GM12878 (cell line): ENCODE measurements at regions not wholly inside any gene's neighbourhood (a gene's known extent, or its start where the extent isn't known, plus 50 kb on each side); places are given as distances from the start of the nearest gene placed in this dataset.
A peak's percentile ranks its signal among the peaks of the same experiment; 100 is the strongest.

ENCODE experiments used
- ATAC-seq: fragments of 200-7000 bp; cut with Tn5 transposase; 3 replicates; pipeline ENCODE4 v1.9.1; 2020; ENCODE audit warnings: mild to moderate bottlenecking, moderate library complexity
- BruUV-seq: library from RNA; stranded (reverse); fragments of 400-500 nt; replicated peaks from 2 replicates; lab custom pipeline; 2021; lab: Mats Ljungman, UMichigan
- CTCF ChIA-PET: fragments of 300-600 bp; sonication (Branson Sonifier 250); formaldehyde crosslinking; extraction: SDS; loops from one replicate; lab custom pipeline; 2021; ENCODE audit warnings: inconsistent platforms; lab: Yijun Ruan, JAX
- POLR2A ChIA-PET: fragments of 350-600 bp; formaldehyde crosslinking; extraction: SDS; loops from one replicate; lab custom pipeline; 2021; ENCODE audit warnings: inconsistent platforms; lab: Charles Lee
- RAD21 ChIA-PET: fragments of 300-600 bp; sonication (Branson Sonifier 250); formaldehyde crosslinking; loops from one replicate; lab custom pipeline; 2023; ENCODE audit warnings: antibody characterized with exemption; ENCODE audit not compliant: unreplicated experiment; lab: Charles Lee
- SMC1A ChIA-PET: fragments of 300-600 bp; sonication (Branson Sonifier 250); formaldehyde crosslinking; loops from one replicate; lab custom pipeline; 2023; ENCODE audit not compliant: unreplicated experiment, uncharacterized antibody; lab: Charles Lee
- DNase-seq: peaks from one replicate; pipeline ENCODE4 v3.0.0-alpha.2; 2011; ENCODE audit warnings: low read depth, low spot score
- FAIRE-seq: peaks from 3 replicates; lab custom pipeline; 2011; peaks lifted over from hg19 to GRCh38; lab: Jason Lieb, UNC
- H2AFZ ChIP-seq: 2 replicates; pipeline ENCODE4 v1.6.0; 2011; ENCODE audit warnings: low read depth, low read length, control low read depth; ENCODE audit not compliant: control insufficient read depth
- H3K27ac ChIP-seq: 2 replicates; pipeline ENCODE4 v1.5.1; 2011; ENCODE audit warnings: control low read depth; ENCODE audit not compliant: control insufficient read depth, insufficient read depth
- H3K27me3 ChIP-seq, 2 experiments: replicated peaks in 1 of 2; 2 replicates each; pipeline versions ENCODE4 v1.6.0 to v1.6.1; 2011; ENCODE audit warnings: low read length in 1 of 2; ENCODE audit not compliant: control insufficient read depth in 2 of 2, insufficient read depth in 2 of 2
- H3K36me3 ChIP-seq, 2 experiments: 2 replicates each; pipeline ENCODE4 v1.5.1; 2011; ENCODE audit warnings: low read length in 1 of 2; ENCODE audit not compliant: control insufficient read depth in 2 of 2, insufficient read depth in 2 of 2
- H3K4me1 ChIP-seq: 2 replicates; pipeline ENCODE4 v1.6.1; 2011; ENCODE audit warnings: mild to moderate bottlenecking, low read length, moderate library complexity, mixed read lengths; ENCODE audit not compliant: control insufficient read depth, insufficient read depth
- H3K4me2 ChIP-seq: 2 replicates; pipeline ENCODE4 v1.6.0; 2011; ENCODE audit warnings: control low read depth; ENCODE audit not compliant: control insufficient read depth, insufficient read depth
- H3K4me3 ChIP-seq: fragments of 200-600 bp; sonication (generic); 2 replicates; pipeline ENCODE4 v1.5.1; 2016
- H3K79me2 ChIP-seq: 2 replicates; pipeline ENCODE4 v1.6.0; 2011; ENCODE audit warnings: low read length; ENCODE audit not compliant: control insufficient read depth, insufficient read depth
- H3K9ac ChIP-seq: 2 replicates; pipeline ENCODE4 v1.8.0; 2011; ENCODE audit warnings: low read length, control low read depth, mixed read lengths; ENCODE audit not compliant: control insufficient read depth, insufficient read depth
- H3K9me3 ChIP-seq: replicated peaks from 3 replicates; pipeline ENCODE4 v1.5.1; 2011; ENCODE audit warnings: mild to moderate bottlenecking, low read length; ENCODE audit not compliant: control insufficient read depth, insufficient read depth
- H4K20me1 ChIP-seq: 2 replicates; pipeline ENCODE4 v1.6.0; 2011; ENCODE audit not compliant: control insufficient read depth, insufficient read depth
- E4F1 ChIP-seq: fragments of 450-650 bp; IDR thresholded peaks from 2 replicates; pipeline ENCODE4 v1.6.1; 2018; ENCODE audit warnings: borderline replicate concordance, mild to moderate bottlenecking; ENCODE audit not compliant: partially characterized antibody
- FOXK2 ChIP-seq: fragments of 450-650 bp; IDR thresholded peaks from 2 replicates; pipeline ENCODE4 v1.6.1; 2017; ENCODE audit warnings: mild to moderate bottlenecking, moderate library complexity
- HCFC1 ChIP-seq: fragments of 150-350 bp; IDR thresholded peaks from 2 replicates; pipeline ENCODE4 v1.6.1; 2014; ENCODE audit warnings: low read length
- IRF5 ChIP-seq: fragments of 450-650 bp; IDR thresholded peaks from 2 replicates; pipeline ENCODE4 v1.6.1; 2017; ENCODE audit warnings: borderline replicate concordance
- NR2C1 ChIP-seq: fragments of 450-650 bp; IDR thresholded peaks from 2 replicates; pipeline ENCODE4 v1.6.1; 2017; ENCODE audit warnings: antibody characterized with exemption, mild to moderate bottlenecking, moderate library complexity
- RFX5 ChIP-seq: IDR thresholded peaks from 2 replicates; pipeline ENCODE4 v1.6.1; 2011; ENCODE audit warnings: low read depth, low read length, improper control_type of control experiment
- TAF1 ChIP-seq: IDR thresholded peaks from 2 replicates; pipeline ENCODE4 v1.6.1; 2011; ENCODE audit warnings: mild to moderate bottlenecking, low read depth, low read length, borderline replicate concordance
- WGBS: methylation state at CpG from one replicate; pipeline ENCODE4 v1.1.6; 2016; ENCODE audit warnings: low lambda C conversion rate; ENCODE audit not compliant: insufficient replicate concordance, insufficient coverage; ENCODE audit errors: missing lambda C conversion rate; 5-methylcytosine and 5-hydroxymethylcytosine counted together
- in situ Hi-C: fragments of 300-500 bp; cut with MboI; formaldehyde crosslinking; loops from 9 replicates; pipeline ENCODE4 v1.14.3; 2018; ENCODE audit warnings: mixed read lengths
- intact Hi-C: fragments of 100-400 bp; cut with micrococcal nuclease; formaldehyde crosslinking; loops from one replicate; pipeline ENCODE4 v1.14.2; 2022; ENCODE audit not compliant: unreplicated experiment

GRCh38 chr14:37855871-37856270 lies 260.4 kb downstream of the TTC6 start (continued):
- no peak for TF ChIP-seq TAF1
- no peak for TF ChIP-seq HCFC1

- no peak overlapping the region for H3K4me2 ChIP-seq
- no peaks in the 10 kb centered on the region for H4K20me1 ChIP-seq
- H3K4me3 ChIP-seq: no peak overlapping the region
- POLR2A ChIA-PET: no interaction called here
- FAIRE-seq (no peak), ATAC-seq (no peak), DNase-seq (no peak)
- RAD21 ChIA-PET: no interaction called here
- no peaks in the 10 kb centered on the region for H3K36me3 ChIP-seq
- WGBS: 5% methylated on average over 1 of the region's 2 CpGs
- BruUV-seq: no TSS peak
- H3K27me3 ChIP-seq: no peaks in the 10 kb centered on the region
- no peaks in the 10 kb centered on the region for H3K9me3 ChIP-seq
- CTCF ChIA-PET: no interaction called here
- in situ Hi-C loops: no loop called here
- no peak overlapping the region for H3K27ac ChIP-seq
- SMC1A ChIA-PET: no interaction called here
- H3K79me2 ChIP-seq: no peaks in the 10 kb centered on the region
- H2AFZ ChIP-seq: no peak overlapping the region
- H3K9ac ChIP-seq: no peak overlapping the region
- TF ChIP-seq FOXK2: peak; percentile 39
- peak; percentile 52 for TF ChIP-seq E4F1
- no peak for TF ChIP-seq RFX5
- no peak for TF ChIP-seq NR2C1
- 0 out of 2 replicates have a peak, but pooled peaks have one; percentile 16 for TF ChIP-seq IRF5
- H3K4me1 ChIP-seq: no peaks in the 10 kb centered on the region
- intact Hi-C loops: no loop called here
Measured at GRCh38 chr14:37857774-37858266, 262.4 kb downstream of the TTC6 start.
